Stimulated activated CD4-positive, alpha-beta T cell treated with anti-CD3 and anti-CD28 coated beads, Interleukin-1b, Interleukin-23, amount 100 ng/mL, for 48 hours (primary cell): ENCODE measurements at regions not wholly inside any gene's neighbourhood (a gene's known extent, or its start where the extent isn't known, plus 50 kb on each side); places are given as distances from the start of the nearest gene placed in this dataset.

Source experiments
- DNase-seq: peaks from one replicate; pipeline ENCODE4 v3.0.0-alpha.2; 2020

DNA sequence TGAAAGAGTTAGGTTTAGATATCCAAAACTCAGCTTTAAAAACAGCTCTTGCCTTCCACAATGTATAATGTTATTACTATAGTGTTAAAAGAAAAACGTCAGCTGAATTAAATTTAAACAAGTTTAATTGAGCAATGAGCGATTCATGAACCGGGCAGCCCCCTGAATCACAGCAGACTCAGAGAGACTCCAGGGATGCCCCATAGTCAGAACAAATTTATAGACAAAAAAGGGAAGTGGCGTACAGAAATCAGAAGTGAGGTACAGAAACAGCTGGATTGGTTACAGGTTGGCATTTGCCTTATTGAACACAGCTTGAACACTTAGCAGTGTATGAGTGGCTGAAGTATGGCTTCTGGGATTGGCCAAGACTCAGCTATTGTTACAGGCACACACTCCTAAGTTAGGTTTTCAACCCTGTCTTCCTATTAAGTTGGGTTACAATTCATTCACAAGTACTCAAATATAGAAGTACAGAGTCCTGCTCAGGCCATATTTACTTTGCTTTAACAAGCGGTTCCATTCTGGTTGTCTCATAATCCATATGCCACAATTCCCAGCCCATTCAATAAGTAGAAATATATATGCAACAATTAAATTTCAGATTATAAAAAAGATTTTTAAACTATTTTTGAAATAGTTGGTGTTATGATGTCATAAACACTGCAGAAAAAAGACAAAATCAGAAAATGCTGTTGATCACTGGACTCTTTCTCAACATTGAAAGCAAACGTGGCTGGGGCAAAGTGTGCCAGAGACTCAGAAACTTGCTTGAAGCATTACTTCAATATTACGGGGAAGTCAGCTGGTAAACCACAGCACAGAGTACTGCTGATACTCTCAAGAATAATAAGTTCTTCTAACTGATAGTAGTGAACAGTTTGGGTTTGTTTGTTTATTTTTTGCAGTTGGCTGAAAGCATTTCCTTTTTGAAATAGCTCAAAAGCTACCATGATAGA, 459.7 kb downstream of the RAB28 start:
- DNase-seq = no peak

DNA sequence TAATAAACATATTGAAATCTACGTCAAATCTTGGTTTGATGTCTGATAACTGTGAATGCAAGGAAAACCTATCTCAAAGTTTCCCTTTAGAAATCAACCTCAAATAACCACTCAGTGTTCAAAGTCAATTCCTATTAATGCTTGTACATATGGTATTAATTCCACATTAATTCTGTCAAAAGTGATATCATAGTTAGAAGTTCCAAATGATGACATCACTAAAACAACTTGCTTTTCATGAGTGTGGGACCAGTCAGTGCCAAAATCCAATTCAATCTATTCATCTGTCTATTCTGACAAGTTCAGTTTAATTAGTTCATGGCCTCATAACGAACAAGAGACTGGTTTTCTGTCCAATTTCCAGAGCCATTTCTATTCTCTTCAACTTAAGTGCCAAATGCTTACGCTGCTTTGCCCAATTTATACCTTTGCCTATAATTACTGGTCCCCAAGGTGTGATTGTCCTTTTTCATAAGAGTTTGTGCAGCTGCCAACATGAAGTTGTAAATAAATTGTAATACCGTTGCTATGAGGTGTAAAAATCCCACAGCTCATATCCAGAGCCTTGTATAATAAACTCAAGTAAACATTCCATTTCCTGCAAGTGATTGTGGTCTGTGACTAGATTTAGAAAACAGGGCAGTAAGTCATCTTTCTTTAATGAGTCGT, 476.2 kb downstream of the RAB28 start:
- DNase-seq = no peak

DNA sequence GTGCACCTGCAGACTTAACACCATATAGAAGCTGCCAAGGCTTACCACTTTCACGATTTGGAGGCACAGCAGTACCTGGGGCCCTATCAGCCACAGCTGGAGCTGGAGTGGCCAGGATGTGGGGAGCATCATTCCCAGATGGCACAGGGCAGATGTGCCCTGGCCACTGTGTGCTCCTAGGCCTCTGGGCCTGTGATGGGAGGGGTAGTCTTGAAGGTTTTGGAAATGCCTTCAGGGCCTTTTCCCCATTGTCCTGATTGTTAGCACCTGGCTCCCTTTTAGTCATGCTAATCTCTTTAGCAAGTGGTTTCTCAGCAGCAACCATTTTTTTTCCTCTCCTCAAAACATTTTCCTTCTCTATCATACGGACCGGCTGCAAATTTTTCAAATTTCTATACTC, 490.2 kb downstream of the RAB28 start:
- no peak for DNase-seq

DNA sequence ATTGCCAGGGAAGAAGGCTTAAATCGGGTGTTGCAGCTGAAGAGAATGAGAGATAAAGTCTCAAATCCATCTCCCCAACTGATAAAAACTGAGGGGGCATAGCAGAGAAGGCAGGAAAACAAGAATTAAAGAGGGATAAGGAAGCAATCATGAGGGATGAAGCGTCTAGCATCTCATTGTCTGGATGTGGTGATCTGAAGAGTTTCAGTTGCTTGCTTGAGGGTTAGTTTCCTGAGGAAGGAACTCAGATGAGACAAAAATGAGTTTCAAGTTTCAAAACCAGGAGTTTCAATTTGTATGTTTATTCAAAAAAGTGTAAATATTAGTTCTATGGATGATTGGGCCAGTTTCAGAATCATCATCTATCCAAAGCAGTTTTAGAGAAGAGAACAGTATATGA, 496.9 kb downstream of the RAB28 start:
- no peak for DNase-seq

DNA sequence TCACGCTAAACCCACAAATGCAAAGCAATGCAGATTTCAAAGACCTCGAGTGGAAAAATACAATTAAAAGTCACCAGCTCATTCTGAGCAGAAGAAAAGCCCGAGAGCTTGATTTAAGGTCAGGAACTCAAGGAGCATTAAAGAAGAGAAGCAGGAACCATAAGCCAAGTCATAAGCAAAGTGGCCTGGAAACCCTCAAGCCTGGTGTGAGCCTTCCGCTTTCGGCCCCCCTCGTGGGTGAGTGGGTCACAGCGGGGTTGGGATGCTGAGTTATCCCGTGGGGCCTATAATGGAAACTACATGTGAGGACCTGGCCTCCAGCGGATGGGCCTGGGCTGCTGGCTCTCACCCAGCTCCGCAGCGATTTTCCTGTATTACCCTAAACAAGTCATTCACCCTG, 504.3 kb downstream of the RAB28 start:
- no peak for DNase-seq

DNA sequence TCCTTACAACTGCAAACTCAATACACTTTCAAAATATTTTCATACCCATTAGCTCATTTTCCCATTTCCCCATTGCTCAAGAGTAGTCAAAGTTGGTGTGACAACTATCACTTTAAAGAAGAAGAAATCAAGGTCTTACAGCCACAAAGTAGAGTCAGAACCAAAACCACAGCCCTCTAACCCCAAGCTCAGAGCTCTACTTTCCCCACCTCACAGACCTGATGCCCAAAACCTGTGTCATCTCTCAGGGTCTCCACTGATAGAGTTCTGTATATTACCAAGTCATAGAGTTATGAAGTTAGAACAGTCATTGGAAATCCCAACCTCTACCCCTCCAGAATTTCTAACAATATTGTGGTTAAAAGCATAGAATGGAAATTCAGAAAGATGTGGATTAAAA, 505.8 kb downstream of the RAB28 start:
- no peak for DNase-seq

DNA sequence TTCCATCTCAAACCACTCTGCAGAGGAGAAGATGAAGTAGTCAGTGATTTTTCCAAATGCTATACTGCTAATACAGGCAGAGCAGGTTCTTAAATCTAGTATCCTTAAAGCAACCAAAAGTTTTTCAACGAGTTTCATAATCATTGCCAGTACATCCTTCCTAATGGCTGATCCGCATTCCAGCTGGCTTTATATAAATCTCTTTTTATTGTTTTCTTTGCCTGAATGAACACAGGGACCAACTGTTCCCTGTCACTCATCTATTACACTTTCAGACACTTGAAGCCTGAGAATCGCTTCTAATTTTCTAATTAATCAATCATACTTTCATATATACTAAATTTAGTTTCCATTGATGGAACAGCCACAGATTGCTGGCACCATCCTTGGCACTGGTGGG, 508.6 kb downstream of the RAB28 start:
- no peak for DNase-seq

DNA sequence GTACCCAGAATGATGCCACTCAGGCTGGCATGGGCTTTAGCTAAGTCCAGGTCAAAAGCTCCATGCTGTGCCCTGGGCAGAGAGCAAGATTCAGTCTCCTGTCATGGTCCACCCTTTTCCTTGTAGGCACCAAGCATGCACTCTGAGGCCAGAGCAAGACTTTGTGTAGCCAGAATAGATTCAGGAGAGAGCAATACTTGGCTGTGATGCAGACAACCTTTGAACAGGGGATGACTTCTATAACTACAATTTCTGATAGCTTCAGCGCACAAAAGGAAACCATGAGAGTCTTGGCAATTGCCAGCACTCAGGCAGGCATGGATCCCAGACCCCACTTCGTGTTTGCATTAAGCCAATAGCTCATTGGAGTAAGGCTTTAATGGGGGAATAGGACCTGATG, 510.6 kb downstream of the RAB28 start:
- no peak for DNase-seq

DNA sequence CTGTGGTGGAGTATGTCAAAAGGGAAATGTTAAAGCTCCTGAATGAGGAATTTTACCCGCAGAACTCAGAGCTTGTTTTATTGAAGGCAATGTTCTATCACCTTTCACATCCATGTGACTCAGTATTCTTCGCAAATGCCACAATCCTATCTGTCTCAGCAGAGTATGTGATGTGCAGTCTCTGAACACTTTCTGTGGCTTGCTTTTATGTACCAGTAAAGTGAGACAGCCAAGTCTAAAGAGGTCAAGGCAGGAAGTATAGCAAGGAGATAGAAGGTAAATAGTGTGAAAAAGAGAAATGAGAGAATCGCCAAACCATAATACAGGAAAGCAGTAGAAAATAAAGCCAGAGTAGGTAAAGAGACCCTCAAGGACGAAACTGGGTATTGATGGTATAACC, 515.8 kb downstream of the RAB28 start:
- DNase-seq = no peak

DNA sequence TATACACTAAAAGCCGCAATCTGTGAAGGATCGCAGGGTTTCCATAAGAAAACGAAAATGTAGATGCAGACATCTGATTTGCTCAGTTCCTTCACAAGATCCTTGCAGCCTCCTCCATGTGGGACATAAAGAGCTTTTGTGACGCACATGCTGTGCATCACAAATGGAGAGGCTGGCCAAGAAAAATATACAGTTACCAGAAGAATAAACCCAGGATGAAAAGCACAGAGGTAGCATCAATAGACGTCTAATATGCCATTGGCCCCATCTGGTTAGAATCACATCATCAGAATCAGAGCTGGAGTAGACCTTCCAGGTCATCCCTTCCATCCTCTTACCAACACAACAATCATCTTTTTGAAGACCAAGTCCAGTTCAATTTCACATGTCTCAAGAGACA, 517.4 kb downstream of the RAB28 start:
- DNase-seq = no peak

DNA sequence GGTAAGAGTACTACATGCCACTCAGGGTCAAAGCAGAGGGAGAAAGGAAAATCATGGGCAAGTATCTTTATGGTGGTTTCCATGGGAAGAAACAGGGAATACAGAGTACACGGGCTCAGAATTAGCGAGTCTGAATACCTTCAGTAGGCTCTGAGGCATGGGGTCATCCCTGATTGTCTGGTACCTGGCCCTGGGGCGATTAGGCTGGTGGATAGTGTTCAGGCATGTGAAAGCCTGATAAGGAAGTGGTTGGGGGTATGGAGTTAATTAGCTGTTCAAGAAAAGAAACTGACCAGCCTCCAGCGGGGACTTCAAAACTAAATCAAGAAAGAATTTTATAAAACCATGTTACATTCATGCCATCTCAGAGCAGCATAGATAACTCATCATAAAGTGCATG, 518.8 kb downstream of the RAB28 start:
- DNase-seq = no peak

DNA sequence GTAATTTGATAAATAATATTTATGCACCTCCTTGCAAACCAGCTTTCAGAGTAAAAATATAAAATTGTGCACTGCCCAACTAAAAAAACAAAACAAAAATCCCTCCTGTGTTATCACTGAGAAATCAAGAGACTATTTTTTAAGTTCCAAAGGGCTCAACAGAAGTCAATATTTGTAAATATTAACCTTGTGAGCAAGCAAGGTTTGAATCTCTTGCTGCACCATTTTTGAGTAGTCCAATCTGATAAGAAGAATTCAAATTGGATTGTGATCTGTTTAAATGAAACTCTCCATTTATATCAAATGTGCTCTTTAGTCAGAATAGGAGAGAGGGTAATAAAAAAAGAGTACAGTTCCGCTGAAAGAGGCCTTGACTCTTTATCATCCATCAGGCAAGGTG, 520.2 kb downstream of the RAB28 start:
- no peak for DNase-seq

DNA sequence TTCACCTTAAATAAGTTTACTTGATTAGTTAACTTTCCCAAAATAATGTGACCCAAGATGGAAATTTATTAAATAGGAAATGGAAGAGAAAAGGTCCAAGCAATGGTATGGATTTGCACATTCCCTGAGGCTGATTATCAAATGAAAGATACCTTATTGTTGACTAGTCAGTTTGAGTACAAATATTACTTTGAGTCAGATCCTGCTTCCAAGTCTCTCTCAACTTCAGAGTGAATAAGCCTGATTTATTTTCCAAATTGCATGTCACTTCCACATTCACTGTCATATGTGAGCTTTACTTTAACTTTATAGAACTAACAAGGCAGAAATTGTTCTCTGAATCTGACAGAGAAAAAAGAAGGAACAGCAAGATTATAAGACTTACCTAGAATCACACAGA, 520.8 kb downstream of the RAB28 start:
- no peak for DNase-seq

DNA sequence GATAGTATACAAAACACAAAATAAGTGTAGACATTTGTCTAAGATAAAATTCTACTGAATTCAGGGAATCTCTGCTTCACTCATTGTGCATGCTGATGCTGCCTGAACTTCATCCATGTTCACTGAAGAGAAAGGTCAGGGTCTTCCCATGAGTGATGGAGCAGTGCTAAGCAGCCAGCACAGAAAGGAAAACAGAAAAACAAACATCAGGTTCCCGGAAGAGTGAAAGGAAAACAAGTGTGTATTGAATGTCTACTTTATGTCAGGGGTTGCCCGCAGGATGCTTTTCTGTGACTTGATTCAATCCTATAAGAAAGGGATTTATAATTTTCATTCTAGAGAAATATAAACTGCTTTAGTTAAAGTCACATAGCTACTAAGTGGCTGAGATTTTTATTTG, 522.4 kb downstream of the RAB28 start:
- DNase-seq = no peak

DNA sequence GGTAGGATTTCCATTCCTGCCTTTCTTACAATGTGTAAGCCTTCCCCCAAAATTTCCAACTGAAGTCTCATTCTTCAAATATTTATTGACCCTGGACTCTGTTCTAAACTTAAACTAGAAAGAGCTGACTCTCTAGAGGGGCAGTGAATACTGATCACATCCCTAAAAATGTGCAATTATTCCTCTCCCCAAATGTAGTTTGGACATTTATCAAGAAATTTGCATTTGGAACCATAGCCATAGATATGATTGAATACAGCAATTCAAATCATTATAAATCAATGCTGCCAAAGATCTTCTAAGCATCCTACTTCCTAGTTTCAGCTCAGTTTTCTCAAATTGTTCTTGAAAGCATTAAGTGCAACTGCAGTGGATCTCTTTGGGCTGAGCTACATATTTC, 525.7 kb downstream of the RAB28 start:
- no peak for DNase-seq

DNA sequence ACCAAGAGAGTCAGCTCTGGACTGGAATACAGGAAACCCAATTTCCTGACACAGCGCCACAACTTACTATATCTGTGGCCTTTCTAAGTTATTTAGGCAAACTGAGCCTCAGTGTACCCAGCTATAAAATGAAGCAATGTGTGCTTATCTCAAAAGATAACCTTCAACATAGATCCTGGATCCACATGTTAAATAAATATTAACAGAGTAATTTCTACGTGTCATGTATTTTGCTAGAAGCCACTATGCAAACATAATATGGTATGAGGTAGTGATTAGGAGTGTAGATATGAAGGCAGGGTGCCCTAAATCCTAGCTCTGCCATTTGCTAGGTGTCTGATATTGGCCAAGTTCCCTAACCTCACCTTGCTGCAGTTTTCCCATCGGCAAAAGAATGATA, 527.0 kb downstream of the RAB28 start:
- no peak for DNase-seq

DNA sequence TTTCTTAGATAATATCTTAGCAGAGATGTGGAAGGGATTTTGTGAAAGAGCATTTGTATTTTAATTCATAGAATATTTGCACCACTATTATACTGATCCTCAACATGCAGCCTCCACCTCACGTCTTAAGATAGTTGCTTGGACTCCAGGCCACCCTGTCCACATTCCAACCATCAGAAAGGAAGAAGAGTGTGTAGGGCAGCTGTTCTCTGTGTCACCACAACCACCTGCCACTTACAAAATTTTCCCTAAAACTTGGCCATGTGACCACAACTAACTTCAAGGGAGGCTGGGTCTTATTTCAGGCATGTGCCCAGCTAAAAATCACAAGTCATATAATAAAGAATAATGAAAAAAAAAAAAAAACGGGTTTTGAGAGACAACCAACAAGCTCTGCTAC, 528.1 kb downstream of the RAB28 start:
- no peak for DNase-seq

DNA sequence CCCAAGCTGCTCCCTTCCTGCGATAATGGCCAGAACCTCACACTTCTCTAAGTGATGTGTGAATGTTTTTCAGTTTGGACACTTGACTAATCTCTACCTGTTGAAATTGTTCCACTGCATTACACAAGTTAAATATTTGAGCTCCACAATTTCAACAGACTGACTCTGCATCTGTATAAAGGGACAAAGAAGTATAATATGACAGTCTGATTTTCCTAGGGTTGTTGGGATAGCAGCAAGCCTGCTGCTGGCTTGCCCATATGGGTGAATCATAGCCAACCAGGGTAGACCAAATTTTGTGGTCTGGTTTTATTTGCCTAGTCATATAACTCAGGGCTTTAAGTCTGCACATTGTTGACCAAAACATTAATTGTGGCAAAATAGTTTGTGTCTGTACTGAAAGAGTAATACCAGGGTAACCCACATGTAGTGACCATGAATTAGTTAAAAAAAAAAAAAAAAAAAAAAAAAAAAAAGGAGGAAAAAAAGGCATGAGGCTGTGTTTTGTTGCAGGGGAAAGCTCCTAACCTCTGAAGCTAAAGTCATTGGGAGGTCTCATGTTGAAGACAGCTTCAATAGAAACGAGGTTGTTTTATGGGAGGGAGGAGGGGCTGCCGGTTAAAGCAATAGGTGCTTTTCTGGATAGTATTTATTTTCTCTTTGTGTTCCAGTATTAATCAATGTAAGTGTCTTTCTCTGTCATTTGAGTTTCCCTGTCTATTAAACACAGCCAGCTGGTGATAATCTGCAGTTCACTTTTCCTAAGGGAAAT, 534.2 kb downstream of the RAB28 start:
- no peak for DNase-seq

DNA sequence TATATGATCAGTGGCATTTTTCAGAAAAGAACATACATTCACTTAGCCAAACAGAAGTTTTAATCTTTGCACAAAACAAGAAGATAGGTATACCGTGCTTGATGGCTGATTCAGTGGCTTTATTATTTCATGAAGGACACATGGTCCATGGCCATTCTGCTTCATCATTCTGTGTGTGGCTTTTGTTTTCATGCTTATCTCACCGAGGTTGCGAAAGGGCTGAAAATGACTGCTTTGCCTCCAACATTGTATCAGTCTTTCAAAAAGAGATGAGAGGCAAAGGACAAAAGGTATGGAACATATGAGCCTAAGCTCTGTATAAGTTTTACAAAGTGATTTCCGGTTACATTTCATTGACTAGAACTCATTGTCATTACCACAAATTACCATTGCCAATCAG, 541.1 kb downstream of the RAB28 start:
- no peak for DNase-seq

DNA sequence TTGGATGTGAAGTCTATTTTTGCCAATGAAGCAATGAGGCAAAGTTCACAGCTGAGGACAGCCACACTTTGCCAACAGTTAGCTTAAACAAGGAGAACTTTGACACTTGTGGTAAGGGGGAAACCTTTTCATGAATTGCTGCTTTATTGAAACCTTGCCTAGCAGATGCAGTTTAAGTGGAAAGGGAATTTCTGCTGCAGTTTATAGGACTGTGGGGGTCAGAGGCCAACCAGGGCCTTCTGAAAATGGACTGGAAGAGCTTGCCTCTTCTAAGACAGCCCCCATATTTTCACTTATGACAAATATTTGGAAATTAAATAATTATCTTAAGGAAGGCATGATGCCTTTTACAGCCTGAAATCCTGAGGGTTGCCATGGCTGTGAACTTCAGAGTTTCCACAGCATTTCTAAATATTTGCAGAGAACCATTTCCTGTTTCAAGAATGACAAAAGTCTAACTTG, 550.3 kb downstream of the RAB28 start:
- no peak for DNase-seq

DNA sequence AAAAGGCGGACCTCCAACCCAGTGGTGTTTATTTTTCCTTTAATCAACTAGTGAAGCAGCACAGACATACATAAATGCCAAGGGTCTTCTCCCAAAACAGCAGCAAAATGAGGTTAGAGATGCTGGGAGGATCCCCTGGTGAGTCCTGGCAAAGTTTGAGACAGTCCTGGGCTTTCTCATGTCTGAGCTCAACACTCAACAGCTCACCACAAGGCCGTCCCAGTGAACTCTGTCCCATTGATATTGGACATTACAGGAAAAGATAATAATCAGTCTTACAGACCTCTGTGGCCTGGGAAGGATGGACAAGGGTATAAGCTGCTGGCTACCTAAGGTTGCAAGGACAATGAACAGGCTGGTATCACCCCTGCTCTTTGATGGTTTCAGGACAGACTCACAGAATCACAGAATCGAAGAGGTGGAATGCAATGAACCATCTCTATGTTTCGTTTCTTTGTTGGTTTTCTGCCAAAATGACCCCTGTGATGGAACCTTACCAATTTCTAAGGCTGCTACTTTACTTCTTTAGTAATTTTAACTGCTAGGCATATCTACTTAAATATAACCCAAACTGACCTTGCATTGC, 551.8 kb downstream of the RAB28 start:
- no peak for DNase-seq

DNA sequence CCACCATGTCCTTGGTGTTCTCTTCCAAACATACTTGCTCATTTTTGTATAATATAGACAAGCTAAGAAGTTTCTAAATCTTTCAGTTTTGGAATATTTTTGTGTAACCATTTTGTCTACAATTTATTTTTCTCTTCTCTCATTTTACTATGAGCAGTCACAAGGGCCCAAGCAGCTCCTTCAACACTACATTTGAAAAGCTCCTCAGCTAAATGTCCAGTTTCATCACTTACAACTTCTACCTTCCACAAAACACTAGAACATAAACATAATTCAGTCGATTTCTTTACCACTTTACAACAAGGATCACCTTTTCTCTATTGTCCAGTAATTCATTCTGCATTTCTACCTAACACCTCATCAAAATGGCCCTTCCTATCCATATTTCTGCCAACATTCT, 554.4 kb downstream of the RAB28 start:
- DNase-seq = no peak

DNA sequence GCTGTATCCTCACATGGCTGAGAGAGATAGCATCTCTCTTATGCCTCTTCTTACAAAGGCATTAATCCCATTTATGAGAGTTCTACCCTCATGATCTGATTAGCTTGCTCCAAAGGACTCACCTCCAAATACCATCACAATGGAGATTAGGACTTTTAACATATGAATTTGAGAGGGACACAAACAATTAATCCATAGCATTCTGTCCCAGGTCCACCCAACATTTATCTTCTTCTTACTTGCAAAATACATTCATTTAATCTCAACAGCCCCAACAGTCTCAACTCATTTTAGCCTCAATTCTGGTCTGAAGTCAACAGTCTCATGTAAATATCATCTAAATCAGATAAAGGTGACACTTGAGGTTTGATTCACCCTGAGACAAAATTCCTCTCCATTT, 555.4 kb downstream of the RAB28 start:
- DNase-seq = no peak
